KMS-11 (cell line): ENCODE measurements at regions not wholly inside any gene's neighbourhood (a gene's known extent, or its start where the extent isn't known, plus 50 kb on each side); places are given as distances from the start of the nearest gene placed in this dataset.
A peak's percentile ranks its signal among the peaks of the same experiment; 100 is the strongest.

ENCODE experiments used
- H2AFZ ChIP-seq: fragments of 200-600 bp; sonication (generic); 2 replicates; pipeline ENCODE4 v1.6.1; 2016; ENCODE audit warnings: antibody characterized with exemption, mixed run types, low read depth
- H3K27ac ChIP-seq: fragments of 200-600 bp; sonication (generic); 2 replicates; pipeline ENCODE4 v1.6.1; 2016; ENCODE audit warnings: mild to moderate bottlenecking, mixed run types
- H3K27me3 ChIP-seq: fragments of 200-600 bp; sonication (generic); 2 replicates; pipeline ENCODE4 v1.6.1; 2017; ENCODE audit warnings: mild to moderate bottlenecking, low read depth, mixed run types, moderate library complexity; ENCODE audit not compliant: insufficient read depth
- H3K36me3 ChIP-seq: fragments of 200-600 bp; sonication (generic); 2 replicates; pipeline ENCODE4 v1.6.1; 2017; ENCODE audit warnings: mild to moderate bottlenecking, mixed run types; ENCODE audit not compliant: insufficient read depth
- H3K4me1 ChIP-seq: fragments of 200-600 bp; sonication (generic); 2 replicates; pipeline ENCODE4 v1.6.1; 2016; ENCODE audit warnings: mild to moderate bottlenecking, low read depth, mixed run types; ENCODE audit not compliant: poor library complexity, severe bottlenecking
- H3K4me2 ChIP-seq: fragments of 200-600 bp; sonication (generic); 2 replicates; pipeline ENCODE4 v1.7.0; 2016; ENCODE audit warnings: mild to moderate bottlenecking, mixed run types
- H3K4me3 ChIP-seq: fragments of 200-600 bp; sonication (generic); IDR thresholded peaks from 2 replicates; pipeline ENCODE4 v1.6.1; 2017; ENCODE audit warnings: low read depth, low read length, mixed read lengths; ENCODE audit not compliant: insufficient read depth
- H3K79me2 ChIP-seq: fragments of 200-600 bp; sonication (generic); 2 replicates; pipeline ENCODE4 v1.6.1; 2016; ENCODE audit warnings: low read depth, mixed run types; ENCODE audit not compliant: insufficient read depth
- H3K9ac ChIP-seq: fragments of 200-600 bp; sonication (generic); 2 replicates; pipeline ENCODE4 v1.6.1; 2016; ENCODE audit warnings: mild to moderate bottlenecking, mixed run types
- H4K20me1 ChIP-seq: fragments of 200-600 bp; sonication (generic); 2 replicates; pipeline ENCODE4 v1.6.1; 2016; ENCODE audit warnings: mild to moderate bottlenecking, mixed run types; ENCODE audit not compliant: insufficient read depth
- CTCF ChIP-seq: fragments of 200-600 bp; sonication (generic); conservative IDR thresholded peaks from 2 replicates; pipeline ENCODE4 v1.6.1; 2017; ENCODE audit warnings: low read depth, mild to moderate bottlenecking, antibody characterized with exemption, low read length, moderate library complexity, mixed read lengths

DNA sequence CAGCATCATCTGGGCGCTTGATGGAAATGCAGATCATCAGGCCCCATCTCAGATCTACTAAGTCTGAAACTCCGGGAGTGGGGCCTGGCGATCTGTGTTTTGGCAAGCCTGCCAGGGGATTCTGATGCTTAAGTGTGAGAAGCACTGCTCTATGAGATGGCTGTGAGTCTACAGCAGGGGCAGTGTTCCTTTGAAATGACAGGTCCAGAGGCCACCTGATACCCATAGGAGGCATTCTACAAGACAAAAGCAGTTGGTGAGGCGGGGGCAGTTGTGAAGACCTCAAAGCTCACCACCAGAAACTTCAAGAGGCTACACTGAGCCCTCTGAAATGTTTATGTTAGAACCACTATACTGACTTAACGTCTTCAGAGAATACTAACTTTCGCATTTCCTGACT lies 86.9 kb upstream of the SPATA31D4 start:
- H2AFZ ChIP-seq, result no peak overlapping the region
- H3K36me3 ChIP-seq, result no peaks in the 10 kb centered on the region
- no peaks in the 10 kb centered on the region for H3K4me1 ChIP-seq
- no peak for TF ChIP-seq CTCF
- no peaks in the 10 kb centered on the region for H3K79me2 ChIP-seq
- no peaks in the 10 kb centered on the region for H3K27me3 ChIP-seq
- no peak overlapping the region for H3K9ac ChIP-seq
- no peak overlapping the region for H3K4me3 ChIP-seq
- H3K4me2 ChIP-seq, result no peak overlapping the region
- H3K27ac ChIP-seq, result no peak overlapping the region
- H4K20me1 ChIP-seq, result no peaks in the 10 kb centered on the region

DNA sequence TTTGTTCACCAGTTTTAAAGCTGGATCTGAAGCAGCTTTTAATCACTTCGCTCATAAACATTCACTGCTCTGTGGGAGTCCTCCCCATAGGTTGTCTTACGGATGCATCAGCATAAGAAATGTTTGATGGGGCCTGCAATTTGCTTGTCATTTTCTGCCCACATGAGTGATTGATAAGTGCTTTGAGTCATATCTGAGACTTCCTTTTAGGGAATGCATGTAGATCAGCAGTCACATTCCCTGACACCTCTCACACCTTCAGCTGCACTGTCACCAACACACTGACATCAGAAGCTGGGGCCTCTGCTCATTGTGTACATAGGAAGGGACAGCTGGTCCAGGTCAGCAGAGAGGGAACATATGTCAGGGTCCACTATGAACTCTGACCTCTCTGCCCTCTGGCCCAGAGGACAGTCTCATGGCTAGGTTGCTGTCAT lies 84.1 kb upstream of the SPATA31D4 start:
- TF ChIP-seq CTCF, result no peak
- H3K4me1 ChIP-seq, result no peaks in the 10 kb centered on the region
- no peaks in the 10 kb centered on the region for H4K20me1 ChIP-seq
- H3K36me3 ChIP-seq, result no peaks in the 10 kb centered on the region
- H3K27me3 ChIP-seq, result no peaks in the 10 kb centered on the region
- H3K4me2 ChIP-seq, result no peak overlapping the region
- H3K9ac ChIP-seq, result no peak overlapping the region
- no peak overlapping the region for H3K27ac ChIP-seq
- H3K79me2 ChIP-seq, result no peaks in the 10 kb centered on the region
- H2AFZ ChIP-seq, result no peak overlapping the region
- H3K4me3 ChIP-seq, result no peak overlapping the region

GRCh38 chr9:81847181-81847915 lies 80.9 kb upstream of the SPATA31D4 start:
- H3K36me3 ChIP-seq, result no peaks in the 10 kb centered on the region
- TF ChIP-seq CTCF, result no peak

DNA sequence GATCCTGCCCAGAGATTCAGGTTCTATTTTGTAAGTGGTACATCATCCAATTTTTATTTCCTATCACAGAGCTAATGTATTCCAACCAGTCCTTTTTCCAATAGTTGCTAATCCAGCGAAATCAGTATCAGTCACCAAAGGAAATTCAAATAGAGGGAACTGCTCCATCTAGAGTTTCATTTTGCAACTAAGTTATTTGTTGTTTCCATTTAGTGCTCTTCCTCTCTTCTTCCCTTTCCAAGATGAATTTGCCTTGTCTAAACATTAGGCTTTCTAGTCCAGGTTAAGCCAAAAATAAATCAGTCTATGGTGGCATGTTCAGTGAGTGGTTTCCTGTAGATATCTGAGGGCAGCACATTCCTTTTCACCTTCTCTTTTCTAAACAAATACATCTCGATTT lies 79.8 kb upstream of the SPATA31D4 start:
- H3K9ac ChIP-seq, result no peak overlapping the region
- no peak overlapping the region for H3K4me2 ChIP-seq
- no peaks in the 10 kb centered on the region for H3K79me2 ChIP-seq
- no peaks in the 10 kb centered on the region for H4K20me1 ChIP-seq
- H3K27ac ChIP-seq, result no peak overlapping the region
- 0 out of 2 replicates have a peak, but pooled peaks have one; percentile 13 for TF ChIP-seq CTCF
- no peak overlapping the region for H3K4me3 ChIP-seq
- no peaks in the 10 kb centered on the region for H3K4me1 ChIP-seq
- H3K27me3 ChIP-seq, result no peaks in the 10 kb centered on the region
- no peak overlapping the region for H2AFZ ChIP-seq
- no peaks in the 10 kb centered on the region for H3K36me3 ChIP-seq

More at GRCh38 chr9:81847181-81847915, 80.9 kb upstream of the SPATA31D4 start:
- Histone ChIP-seq H4K20me1 (no peaks in the 10 kb centered on the region), H3K4me3 (no peak overlapping the region), H3K4me2 (no peak overlapping the region), H3K79me2 (no peaks in the 10 kb centered on the region), H3K9ac (no peak overlapping the region), H3K27ac (no peak overlapping the region), H2AFZ (no peak overlapping the region), H3K4me1 (no peaks in the 10 kb centered on the region), H3K27me3 (no peaks in the 10 kb centered on the region)
